ENCODE measurements at regions not wholly inside any gene's neighbourhood (a gene's known extent, or its start where the extent isn't known, plus 50 kb on each side); places are given as distances from the start of the nearest gene placed in this dataset.

- TF ChIP-seq CTCF (IDR thresholded peaks at IDR 0.05) = no peak
- no peak for TF ChIP-seq POLR2A (IDR thresholded peaks at IDR 0.05)
Measured at GRCh38 chr18:78894033-78894305, 85.6 kb upstream of the SALL3 start.
